MM.1S (cell line): ENCODE measurements at regions not wholly inside any gene's neighbourhood (a gene's known extent, or its start where the extent isn't known, plus 50 kb on each side); places are given as distances from the start of the nearest gene placed in this dataset.

ENCODE experiments used
- DNase-seq: peaks from one replicate; pipeline ENCODE4 v3.0.0-alpha.2; 2015
- H2AFZ ChIP-seq: fragments of 300-600 bp; sonication (generic); 2 replicates; pipeline ENCODE4 v1.6.0; 2016; ENCODE audit warnings: antibody characterized with exemption, low read length
- H3F3A ChIP-seq: fragments of 300-600 bp; sonication (generic); 2 replicates; pipeline ENCODE4 v1.6.1; 2016; ENCODE audit warnings: mild to moderate bottlenecking, antibody characterized with exemption, low read length, moderate library complexity, mixed read lengths; ENCODE audit not compliant: insufficient read depth
- H3K27ac ChIP-seq: fragments of 300-600 bp; sonication (generic); 2 replicates; pipeline ENCODE4 v1.5.1; 2016; ENCODE audit warnings: mild to moderate bottlenecking, low read length
- H3K27me3 ChIP-seq: fragments of 300-600 bp; sonication (generic); replicated peaks from 2 replicates; pipeline ENCODE4 v1.6.0; 2016; ENCODE audit warnings: low read length; ENCODE audit not compliant: insufficient read depth
- H3K36me3 ChIP-seq: fragments of 300-600 bp; sonication (generic); replicated peaks from 2 replicates; pipeline ENCODE4 v1.6.1; 2016; ENCODE audit warnings: mild to moderate bottlenecking, low read length, mixed read lengths; ENCODE audit not compliant: insufficient read depth
- H3K4me1 ChIP-seq: fragments of 300-600 bp; sonication (generic); 2 replicates; pipeline ENCODE4 v1.6.1; 2016; ENCODE audit warnings: low read length, mixed read lengths
- H3K4me2 ChIP-seq: fragments of 300-600 bp; sonication (generic); 2 replicates; pipeline ENCODE4 v1.6.0; 2016; ENCODE audit warnings: low read depth, low read length
- H3K4me3 ChIP-seq: fragments of 300-600 bp; sonication (generic); 2 replicates; pipeline ENCODE4 v1.5.1; 2016; ENCODE audit warnings: low read length, mixed read lengths
- H3K79me2 ChIP-seq: fragments of 300-600 bp; sonication (generic); 2 replicates; pipeline ENCODE4 v1.6.1; 2016; ENCODE audit warnings: mixed run types, low read length, mixed read lengths
- H3K9ac ChIP-seq: fragments of 300-600 bp; sonication (generic); 2 replicates; pipeline ENCODE4 v1.6.1; 2016; ENCODE audit warnings: low read length, mixed read lengths
- H3K9me2 ChIP-seq: fragments of 300-600 bp; sonication (generic); replicated peaks from 2 replicates; pipeline ENCODE4 v1.6.1; 2016; ENCODE audit warnings: mild to moderate bottlenecking, low read length, mixed read lengths; ENCODE audit not compliant: insufficient read depth
- H3K9me3 ChIP-seq: fragments of 300-600 bp; sonication (generic); replicated peaks from 2 replicates; pipeline ENCODE4 v1.6.1; 2016; ENCODE audit warnings: mild to moderate bottlenecking, low read length, mixed read lengths; ENCODE audit not compliant: insufficient read depth
- H4K20me1 ChIP-seq: fragments of 300-600 bp; sonication (generic); 2 replicates; pipeline ENCODE4 v1.6.1; 2016; ENCODE audit warnings: mild to moderate bottlenecking, low read length, moderate library complexity, mixed read lengths; ENCODE audit not compliant: insufficient read depth
- CTCF ChIP-seq: fragments of 300-600 bp; sonication (generic); IDR thresholded peaks from 2 replicates; pipeline ENCODE4 v1.5.1; 2016; ENCODE audit warnings: antibody characterized with exemption, low read length, mixed read lengths
- EZH2 ChIP-seq: fragments of 300-600 bp; sonication (generic); optimal IDR thresholded peaks from 2 replicates; pipeline ENCODE3; 2017; ENCODE audit warnings: low read depth, mild to moderate bottlenecking, antibody characterized with exemption, low read length, mixed read lengths
- EZH2phosphoT487 ChIP-seq: fragments of 300-600 bp; sonication (generic); IDR thresholded peaks from 2 replicates; pipeline ENCODE4 v1.6.1; 2018; ENCODE audit warnings: antibody characterized with exemption, low read length

GRCh38 chr6:102793752-102794151, 1400.2 kb downstream of the GRIK2 start:
- no peaks in the 10 kb centered on the region for H3K27me3 ChIP-seq
- H3K79me2 ChIP-seq: no peaks in the 10 kb centered on the region
- no peak overlapping the region for H3K27ac ChIP-seq
- no peaks in the 10 kb centered on the region for H3F3A ChIP-seq
- no peaks in the 10 kb centered on the region for H3K9me3 ChIP-seq
- no peaks in the 10 kb centered on the region for H4K20me1 ChIP-seq
- no peaks in the 10 kb centered on the region for H3K9me2 ChIP-seq
- H3K4me2 ChIP-seq: no peak overlapping the region
- no peak for TF ChIP-seq CTCF
- TF ChIP-seq EZH2: no peak
- no peak for TF ChIP-seq EZH2phosphoT487
- H2AFZ ChIP-seq: no peak overlapping the region
- H3K9ac ChIP-seq: no peak overlapping the region
- no peaks in the 10 kb centered on the region for H3K4me1 ChIP-seq
- H3K36me3 ChIP-seq: no peaks in the 10 kb centered on the region
- no peak overlapping the region for H3K4me3 ChIP-seq
- no peak for DNase-seq

- Histone ChIP-seq H3K79me2 (no peaks in the 10 kb centered on the region), H3K4me3 (no peak overlapping the region), H3K9ac (no peak overlapping the region), H3K27me3 (no peaks in the 10 kb centered on the region), H3F3A (no peaks in the 10 kb centered on the region), H2AFZ (no peak overlapping the region), H3K27ac (no peak overlapping the region), H3K9me3 (no peaks in the 10 kb centered on the region), H3K36me3 (no peaks in the 10 kb centered on the region), H4K20me1 (no peaks in the 10 kb centered on the region), H3K4me2 (no peak overlapping the region), H3K4me1 (no peaks in the 10 kb centered on the region), H3K9me2 (no peaks in the 10 kb centered on the region)
- no peak for DNase-seq
- no peak for TF ChIP-seq EZH2
- TF ChIP-seq CTCF: no peak
- no peak for TF ChIP-seq EZH2phosphoT487
These were observed 1380.8 kb downstream of the GRIK2 start for GRCh38 chr6:102774326-102774725.

GRCh38 chr6:102773636-102774035, 1380.1 kb downstream of the GRIK2 start:
- no peak overlapping the region for H3K27ac ChIP-seq
- H3K9ac ChIP-seq: no peak overlapping the region
- H3K9me3 ChIP-seq: no peaks in the 10 kb centered on the region
- no peaks in the 10 kb centered on the region for H3K79me2 ChIP-seq
- no peaks in the 10 kb centered on the region for H3K27me3 ChIP-seq
- TF ChIP-seq EZH2phosphoT487 (no peak), EZH2 (no peak), CTCF (no peak)
- H3K4me1 ChIP-seq: no peaks in the 10 kb centered on the region
- H4K20me1 ChIP-seq: no peaks in the 10 kb centered on the region
- H3K4me3 ChIP-seq: no peak overlapping the region
- H3F3A ChIP-seq: no peaks in the 10 kb centered on the region
- H3K4me2 ChIP-seq: no peak overlapping the region
- DNase-seq: no peak
- no peaks in the 10 kb centered on the region for H3K36me3 ChIP-seq
- H3K9me2 ChIP-seq: no peaks in the 10 kb centered on the region
- no peak overlapping the region for H2AFZ ChIP-seq
